ENCODE measurements at regions not wholly inside any gene's neighbourhood (a gene's known extent, or its start where the extent isn't known, plus 50 kb on each side); places are given as distances from the start of the nearest gene placed in this dataset.
"Not testable (repeated sequence)": the region's sequence is repeated elsewhere in the genome, so short reads cannot be mapped to it uniquely, and the experiment has no call there.

- DNase-seq (ENCODE audit: low read depth): no peak
- TF ChIP-seq CTCF (IDR thresholded peaks at IDR 0.05; ENCODE audit: low read depth, low read length, missing control alignments): no peak
Observed at GRCh38 chr2:48092846-48093803, 186.8 kb upstream of the FBXO11 start.

GRCh38 chr2:48096765-48097164 lies 190.5 kb upstream of the FBXO11 start:
- not testable (repeated sequence) for H3K4me3 ChIP-seq (ENCODE audit: low read depth, low read length); DNase-seq (ENCODE audit: low read depth)

More at GRCh38 chr2:48092846-48093803, 186.8 kb upstream of the FBXO11 start:
- no peak overlapping the region for H3K4me3 ChIP-seq (ENCODE audit: low read depth, low read length)

DNA sequence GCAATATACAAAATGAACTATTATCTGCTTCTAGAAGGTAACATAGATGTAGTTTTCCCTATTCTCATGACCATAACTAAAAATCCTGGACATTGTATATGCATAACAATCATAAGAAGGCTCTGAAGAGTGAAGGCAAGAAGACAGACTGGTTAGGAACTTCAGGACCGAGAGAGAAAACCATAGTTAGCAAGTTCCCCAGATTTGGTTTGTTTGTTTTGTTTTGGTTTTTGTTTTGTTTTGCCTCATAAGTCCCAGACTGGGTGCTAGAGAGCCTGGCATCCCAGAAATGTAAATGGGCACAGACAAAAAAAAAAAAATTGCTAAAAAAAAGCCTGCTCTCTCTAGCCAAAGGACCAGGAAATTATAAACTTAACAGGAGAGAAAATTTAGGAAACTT lies 192.2 kb upstream of the FBXO11 start:
- H3K4me3 ChIP-seq (ENCODE audit: low read depth, low read length): no peak overlapping the region
- TF ChIP-seq CTCF (IDR thresholded peaks at IDR 0.05; ENCODE audit: low read depth, low read length, missing control alignments): no peak
- no peak for DNase-seq (ENCODE audit: low read depth)

DNA sequence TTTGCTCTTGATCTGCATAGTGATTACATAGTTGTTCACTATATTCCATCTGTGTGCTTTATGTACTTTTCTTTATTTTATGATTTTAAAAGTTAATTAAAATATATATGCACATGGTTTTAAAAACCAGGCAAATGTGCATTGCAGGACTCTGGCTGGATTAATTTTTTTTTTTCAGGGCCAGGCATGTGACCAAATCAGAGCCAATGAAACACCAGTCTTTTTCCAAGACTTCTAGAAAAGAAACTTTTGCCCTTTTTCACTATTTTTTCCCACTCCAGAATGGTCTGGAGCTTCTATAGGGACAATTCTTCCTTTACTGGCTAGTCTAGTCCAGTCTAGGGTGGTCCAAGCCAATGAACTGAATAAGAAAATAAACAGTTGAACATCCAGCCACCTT lies 198.1 kb upstream of the FBXO11 start:
- H3K4me3 ChIP-seq (ENCODE audit: low read depth, low read length): no peak overlapping the region

GRCh38 chr2:48105848-48106247 lies 199.6 kb upstream of the FBXO11 start:
- no peak overlapping the region for H3K4me3 ChIP-seq (ENCODE audit: low read depth, low read length)
- no peak for TF ChIP-seq CTCF (IDR thresholded peaks at IDR 0.05; ENCODE audit: low read depth, low read length, missing control alignments)
- no peak for DNase-seq (ENCODE audit: low read depth)

More for the DNA sequence above, 198.1 kb upstream of the FBXO11 start:
- DNase-seq (ENCODE audit: low read depth): no peak
- no peak for TF ChIP-seq CTCF (IDR thresholded peaks at IDR 0.05; ENCODE audit: low read depth, low read length, missing control alignments)

- no peak overlapping the region for H3K4me3 ChIP-seq (ENCODE audit: low read depth, low read length)
Observed at GRCh38 chr2:48107326-48107925, 201.1 kb upstream of the FBXO11 start.

More at GRCh38 chr2:48107326-48107925, 201.1 kb upstream of the FBXO11 start:
- no peak for TF ChIP-seq CTCF (IDR thresholded peaks at IDR 0.05; ENCODE audit: low read depth, low read length, missing control alignments)
- DNase-seq (ENCODE audit: low read depth): no peak
